GDM1 (cell line): ENCODE measurements at regions not wholly inside any gene's neighbourhood (a gene's known extent, or its start where the extent isn't known, plus 50 kb on each side); places are given as distances from the start of the nearest gene placed in this dataset.

Source experiments
- DNase-seq: peaks from one replicate; lab custom pipeline; 2025; lab: John Stamatoyannopoulos, UW

DNA sequence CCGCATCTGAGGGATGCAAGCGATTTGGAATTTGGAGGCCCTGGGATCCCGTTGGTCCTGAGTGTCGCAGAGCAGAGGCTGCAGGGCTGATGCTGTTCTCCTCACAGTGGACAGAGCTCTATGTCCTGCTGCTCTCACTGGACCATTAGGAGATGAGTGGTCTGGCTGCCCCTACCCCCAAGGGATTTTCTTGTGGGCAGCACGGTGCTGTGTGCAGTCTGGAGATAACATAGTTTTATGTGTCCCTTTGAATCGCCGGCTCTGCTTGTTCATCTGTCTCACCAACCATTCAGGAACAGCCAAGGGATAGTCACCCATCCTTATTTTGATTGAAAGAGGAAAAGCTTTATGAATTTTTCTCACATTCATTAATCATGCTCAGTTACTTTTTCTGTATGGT is 49.9 kb downstream of the CHRM3 start:
- no peak for DNase-seq

DNA sequence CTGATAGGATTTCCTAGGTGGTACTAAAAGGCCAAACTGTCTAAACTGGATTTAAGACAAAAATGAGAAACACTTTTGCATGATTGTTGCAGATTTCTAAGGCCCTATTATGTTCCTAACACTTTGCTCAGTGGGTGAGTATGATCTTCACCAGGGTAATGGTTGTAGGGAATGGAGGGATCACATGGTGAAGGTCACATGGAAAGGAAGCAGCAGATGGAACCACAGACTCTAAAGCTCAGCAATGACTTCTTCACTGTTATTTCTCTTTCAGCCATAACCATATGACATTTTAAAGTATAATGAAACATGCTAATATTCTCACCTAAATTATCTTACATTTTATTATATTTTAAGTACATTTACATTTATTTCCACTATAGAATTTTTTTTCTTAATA is 51.5 kb downstream of the CHRM3 start:
- no peak for DNase-seq

DNA sequence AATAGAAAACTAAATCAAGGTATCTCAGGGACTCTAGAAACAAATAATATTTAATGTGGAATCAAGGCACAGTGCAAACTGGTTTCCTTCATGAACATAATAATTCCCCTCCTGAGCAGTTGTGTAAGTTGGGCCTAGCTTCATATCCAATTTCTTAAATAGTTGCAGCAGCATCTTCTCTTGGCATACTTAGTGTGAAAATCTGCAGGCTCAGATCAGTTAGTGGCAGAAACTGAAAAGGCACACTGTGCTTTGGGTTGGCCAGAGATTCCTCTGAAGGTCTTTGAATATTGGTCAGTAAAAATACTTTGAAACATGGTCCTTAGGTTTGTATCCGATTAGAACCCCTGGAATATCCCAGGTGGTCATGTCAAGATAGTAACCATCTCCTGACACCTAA is 52.5 kb downstream of the CHRM3 start:
- no peak for DNase-seq

DNA sequence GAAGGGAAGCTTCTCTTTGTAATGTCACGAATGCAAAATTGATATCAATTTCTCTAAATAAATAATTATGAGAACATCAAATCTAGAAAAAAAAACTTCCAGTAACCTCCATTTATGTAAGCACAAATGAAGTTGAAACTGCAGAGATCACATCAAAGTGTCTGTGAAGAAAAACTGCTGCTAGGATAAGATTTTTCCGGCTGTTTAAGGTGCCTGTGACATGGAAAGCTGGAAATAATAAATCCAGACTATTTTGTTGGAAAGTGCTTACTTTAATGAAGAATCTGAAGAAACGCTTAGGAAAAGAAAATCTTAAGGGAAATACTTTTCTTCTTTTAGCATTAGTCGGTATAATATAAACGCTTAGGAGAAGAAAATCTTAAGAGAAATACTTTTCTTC is 57.0 kb downstream of the CHRM3 start:
- no peak for DNase-seq

DNA sequence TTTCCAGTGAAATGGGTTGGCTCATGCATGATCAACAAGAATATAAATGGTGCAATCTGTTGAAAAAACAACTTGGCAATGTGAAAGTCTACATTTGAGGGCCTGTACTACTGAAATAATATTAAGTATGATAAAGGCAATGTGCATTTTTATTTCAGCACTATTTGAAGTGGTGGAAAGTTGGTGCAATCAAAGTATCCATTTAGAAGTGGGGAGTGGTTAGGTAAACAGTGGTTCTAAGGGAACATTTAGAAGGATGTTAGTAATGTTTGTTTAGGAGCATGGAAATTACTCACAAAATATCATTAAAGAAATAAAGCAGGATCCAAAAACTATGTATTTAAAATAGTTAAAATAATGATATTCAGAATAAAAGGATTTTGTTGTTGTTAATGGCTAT is 60.2 kb downstream of the CHRM3 start:
- no peak for DNase-seq

DNA sequence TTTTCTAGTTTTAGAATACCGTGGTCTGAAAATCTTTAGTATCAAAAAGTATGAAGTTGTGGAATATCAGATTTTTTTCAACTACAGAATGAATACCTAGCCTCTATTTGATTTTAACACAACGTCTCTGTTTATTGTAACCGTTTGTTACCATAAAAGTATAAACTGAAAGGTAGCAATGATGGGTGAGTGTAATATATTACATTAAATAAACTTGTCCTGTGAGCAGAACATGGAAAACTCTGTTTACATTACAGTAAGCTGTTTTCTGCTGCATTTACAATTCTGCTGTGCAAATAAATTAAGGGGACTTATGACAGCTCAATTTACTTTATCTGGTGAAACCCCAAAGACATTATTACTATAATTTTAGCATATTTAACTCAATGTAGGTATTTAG is 62.5 kb downstream of the CHRM3 start:
- no peak for DNase-seq

DNA sequence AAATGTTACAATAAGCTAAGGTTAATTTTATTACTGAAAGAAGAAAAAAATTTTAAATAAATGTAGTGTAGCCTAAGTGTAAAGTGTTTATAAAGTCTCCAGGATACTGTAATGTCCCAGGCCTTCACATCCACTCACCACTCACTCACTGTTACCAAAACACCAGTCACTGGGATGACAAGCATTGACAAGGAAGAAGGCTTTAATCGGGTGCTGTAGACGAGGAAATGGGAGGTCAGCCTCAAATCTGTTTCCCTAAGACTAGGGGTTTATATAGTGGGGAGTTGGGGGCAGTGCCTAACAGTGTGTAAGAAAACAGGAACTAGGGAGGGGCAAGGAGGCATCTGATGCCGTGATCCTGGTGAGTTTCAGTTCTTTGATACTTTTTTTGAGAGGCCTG is 69.4 kb downstream of the CHRM3 start:
- no peak for DNase-seq

DNA sequence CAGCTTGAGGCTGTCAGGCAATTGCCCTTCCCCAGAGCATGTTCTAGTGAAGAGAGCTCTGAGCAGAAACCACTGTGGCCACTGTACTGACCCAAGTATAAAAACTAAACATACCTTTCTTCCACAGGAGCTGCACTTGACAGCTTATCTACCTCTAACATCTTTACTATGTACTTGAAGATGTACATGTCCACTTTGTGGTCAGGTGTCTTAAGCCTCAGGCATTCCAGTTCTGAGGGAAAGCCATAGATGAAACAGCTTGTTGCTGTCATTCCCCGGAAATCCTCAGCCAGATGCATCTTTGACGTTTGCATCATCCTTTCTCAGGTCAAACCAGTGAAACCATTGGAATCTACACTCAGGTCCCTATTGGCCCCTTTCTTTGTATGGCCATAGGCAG is 70.4 kb downstream of the CHRM3 start:
- DNase-seq: no peak

DNA sequence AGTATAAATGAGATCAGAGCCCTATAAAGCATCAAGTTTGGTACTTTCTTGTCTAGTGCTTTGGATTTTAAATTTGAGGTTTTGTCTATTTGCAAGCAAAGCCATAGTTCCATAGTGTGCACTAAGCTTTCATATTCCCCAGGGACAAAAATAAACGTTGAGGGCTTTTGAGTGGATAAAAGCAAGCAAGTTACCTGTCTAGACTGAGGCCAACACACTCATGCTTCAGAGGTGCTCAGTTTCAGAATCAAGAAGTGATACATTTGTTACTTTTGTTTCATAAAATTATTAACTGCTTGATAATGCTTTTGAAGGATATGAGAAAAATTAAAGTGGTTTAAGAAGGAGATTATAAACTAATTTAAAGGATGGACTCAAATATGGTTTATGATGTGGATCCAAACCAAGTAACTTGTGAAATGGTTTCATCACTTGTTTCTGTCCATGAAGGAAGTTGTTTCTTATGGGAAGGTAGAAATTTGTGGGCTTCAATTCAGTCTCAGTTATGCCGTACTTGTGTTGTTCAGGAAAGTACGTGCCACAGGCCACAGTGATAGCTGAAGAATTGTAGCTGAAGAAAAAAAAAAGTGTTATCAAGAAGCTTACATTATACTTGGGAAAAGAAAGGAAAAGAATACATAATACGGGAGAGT is 71.2 kb downstream of the CHRM3 start:
- DNase-seq: no peak

DNA sequence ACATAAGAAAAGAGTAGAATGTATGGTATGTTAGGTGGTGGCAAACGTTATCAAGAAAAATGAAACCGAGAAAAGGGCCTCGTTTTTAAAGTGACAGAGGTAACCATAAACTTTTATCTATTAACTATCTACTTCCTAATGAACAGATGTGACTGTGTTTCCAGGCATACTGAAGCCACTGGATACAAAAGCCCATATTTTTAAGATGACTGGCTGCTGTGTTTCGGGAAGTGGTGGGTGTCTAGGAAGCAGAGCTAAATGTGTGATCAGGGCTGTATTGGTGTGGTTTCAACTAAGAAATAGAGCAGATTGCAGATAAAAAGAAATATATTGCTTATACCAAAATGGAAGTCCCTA is 71.8 kb downstream of the CHRM3 start:
- no peak for DNase-seq

DNA sequence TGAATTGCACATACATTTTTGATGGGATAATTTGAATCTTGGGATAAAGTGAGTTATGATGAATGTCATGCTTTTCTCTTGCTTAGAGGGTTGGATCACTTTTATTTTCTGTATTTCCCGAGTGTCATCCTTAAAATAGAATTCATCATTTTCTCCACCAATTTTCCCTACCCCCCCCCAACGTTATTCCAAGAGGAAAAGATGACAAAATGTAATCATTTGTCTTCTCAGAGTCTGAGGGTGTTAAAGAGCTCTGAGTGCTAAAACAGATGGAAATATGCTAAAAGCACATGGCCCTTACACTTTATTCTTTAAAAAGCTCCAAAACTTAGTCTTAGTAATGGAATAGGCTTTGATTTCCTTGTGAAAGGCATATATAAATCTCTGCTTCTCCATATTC is 81.4 kb downstream of the CHRM3 start:
- no peak for DNase-seq

DNA sequence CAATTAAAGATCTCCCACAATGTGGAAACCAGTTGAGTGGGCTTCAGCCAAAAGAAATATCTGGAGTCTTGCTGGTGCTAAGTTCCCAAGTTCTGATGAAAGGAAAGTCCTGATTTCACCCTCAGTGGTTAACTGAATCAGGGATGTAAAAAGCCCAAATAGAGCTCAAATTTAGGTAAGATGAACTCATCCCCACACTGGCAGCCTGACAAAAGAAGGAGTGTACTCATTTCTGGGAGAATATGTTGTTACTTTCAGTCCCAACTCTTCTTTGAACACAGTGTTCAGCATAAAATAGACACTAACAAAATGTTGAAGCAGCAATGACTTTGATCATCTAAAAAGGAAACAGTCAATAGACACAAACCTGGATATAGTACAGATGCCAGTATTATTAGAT is 91.7 kb downstream of the CHRM3 start:
- DNase-seq: no peak

DNA sequence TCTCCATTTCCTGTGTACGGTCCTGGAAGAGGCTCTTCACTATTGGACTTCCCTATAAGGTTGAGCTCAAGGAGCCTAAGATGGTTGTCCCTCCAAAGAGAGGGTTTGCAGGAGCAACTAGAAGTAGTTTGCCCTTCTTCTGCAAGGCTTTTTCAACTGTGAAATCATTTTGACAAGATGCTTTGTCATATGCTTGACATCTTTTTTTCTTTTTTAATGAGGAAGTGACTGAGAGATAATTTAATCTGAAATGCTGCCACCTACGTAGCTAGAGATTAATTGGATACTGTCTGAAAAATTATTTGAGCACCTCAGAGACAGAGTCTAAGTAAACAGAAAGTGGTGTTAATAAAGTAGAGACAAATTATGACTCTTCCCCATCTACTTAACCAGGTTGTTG is 97.0 kb downstream of the CHRM3 start:
- no peak for DNase-seq

DNA sequence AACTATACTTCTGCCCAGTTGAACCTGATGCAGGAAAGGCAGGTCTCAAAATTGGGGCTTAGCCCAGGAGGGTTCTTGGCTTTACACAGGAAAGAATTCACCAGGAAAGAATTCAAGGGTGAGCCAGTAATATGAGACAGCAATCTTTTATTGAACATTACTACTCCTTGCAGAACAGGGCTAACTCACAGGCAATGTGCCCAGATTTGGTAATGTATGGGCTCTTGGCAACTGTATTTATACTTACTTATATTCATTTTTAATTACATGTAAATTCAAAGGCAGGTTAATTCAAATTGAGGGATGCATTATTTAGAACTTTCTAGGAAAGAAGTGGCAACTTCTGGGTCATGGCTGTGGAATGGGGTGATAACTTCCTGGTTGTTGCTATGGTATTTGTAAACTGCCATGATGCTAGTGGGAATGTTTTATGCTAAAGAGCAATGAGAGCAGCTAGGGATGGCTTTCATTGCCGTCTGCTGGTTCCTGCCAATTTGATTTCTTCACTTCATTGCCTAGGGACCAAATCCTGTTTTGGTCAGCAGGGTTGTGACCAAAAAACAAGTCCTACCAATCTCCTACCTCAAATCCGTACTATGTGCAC is 107.5 kb downstream of the CHRM3 start:
- DNase-seq: no peak

DNA sequence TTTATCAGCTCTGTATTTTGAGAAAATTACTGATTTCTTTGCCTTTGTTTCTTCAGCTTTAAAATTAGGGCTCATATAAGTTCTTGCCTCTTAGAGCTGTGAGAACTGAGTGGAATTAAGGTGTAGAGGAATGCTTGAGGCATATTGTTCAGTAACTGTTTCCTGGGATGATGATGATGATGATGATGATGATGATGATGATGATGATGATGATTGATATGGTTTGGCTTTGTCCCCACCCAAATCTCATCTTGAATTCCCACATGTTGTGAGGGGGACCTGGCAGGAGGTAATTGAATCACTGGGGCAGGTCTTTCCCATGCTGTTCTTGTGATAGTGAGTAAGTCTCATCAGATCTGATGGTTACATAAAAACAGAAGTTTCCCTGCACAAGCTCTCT is 118.7 kb downstream of the CHRM3 start:
- DNase-seq: no peak

DNA sequence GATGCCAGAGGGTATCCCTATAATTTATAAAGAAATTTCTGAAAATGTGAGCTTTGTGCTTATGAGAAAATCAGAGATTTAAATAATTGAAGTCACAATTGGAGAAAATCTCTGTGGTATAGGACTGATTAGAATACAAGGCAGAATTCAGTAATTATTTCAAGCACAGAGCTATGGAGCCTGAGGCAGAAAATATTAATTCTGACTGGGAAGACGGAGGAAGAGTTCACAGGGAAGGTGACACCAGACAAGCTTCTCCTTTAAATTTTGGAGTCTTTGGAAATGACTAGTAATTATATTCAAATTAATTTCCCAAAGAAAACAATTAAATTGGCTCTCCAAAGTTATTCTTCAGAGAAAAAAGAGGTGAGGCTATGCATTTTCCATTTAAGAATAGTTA is 121.5 kb downstream of the CHRM3 start:
- no peak for DNase-seq

DNA sequence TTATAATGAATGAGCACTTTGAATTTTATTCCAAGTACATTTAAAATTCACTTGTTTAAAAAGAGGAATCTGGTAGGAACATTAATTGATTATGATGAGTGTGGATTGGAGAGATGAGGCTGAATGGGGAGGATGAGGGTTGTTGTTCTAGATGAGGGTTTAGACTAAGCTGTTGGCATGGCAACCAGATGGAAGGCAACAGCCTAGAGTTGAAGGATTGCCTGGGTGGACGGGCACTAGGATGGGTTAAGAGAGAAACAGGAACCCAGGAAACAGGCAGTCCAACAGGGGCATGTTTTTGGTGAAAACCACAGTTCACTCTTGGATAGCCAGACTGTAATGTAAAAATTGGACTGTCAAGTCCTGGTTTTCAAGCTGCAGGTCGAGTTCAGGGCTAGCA is 125.5 kb downstream of the CHRM3 start:
- no peak for DNase-seq

DNA sequence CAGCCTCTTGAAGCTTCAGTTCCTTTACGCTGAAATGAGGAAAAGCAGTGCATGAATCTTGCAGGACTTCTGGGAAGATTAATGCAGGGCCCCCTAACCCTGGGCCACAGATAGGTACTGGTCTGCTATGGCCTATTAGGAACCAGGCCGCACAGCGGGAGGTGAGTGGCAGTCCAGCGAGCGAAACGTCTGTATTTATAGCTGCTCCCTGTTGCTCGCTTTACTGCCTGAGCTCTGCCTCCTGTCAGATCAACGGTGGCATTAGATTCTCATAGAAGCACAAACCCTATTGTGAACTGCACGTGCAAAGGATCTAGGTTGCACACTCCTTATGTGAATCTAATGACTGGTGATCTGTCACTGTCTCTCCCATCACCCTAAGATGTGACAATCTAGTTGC is 130.2 kb downstream of the CHRM3 start:
- DNase-seq: no peak

DNA sequence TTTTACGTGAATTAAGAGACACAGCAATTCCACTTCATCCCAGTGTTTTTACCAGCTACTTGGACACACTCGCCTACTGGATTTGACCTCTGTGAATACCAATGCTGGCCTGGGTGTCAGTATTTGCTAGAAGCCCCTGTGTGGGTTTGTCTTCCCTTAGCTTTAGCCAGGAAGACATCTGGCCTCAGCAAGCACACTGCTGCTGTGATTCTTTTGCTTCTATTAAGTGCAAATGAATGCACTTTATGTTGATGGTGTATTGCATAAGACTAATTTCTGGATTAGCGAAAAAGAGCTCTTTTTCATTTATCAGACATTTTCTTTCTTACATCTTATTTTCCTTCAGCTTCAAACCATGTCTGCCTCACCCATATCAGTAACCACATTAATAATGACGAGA is 140.0 kb downstream of the CHRM3 start:
- no peak for DNase-seq

DNA sequence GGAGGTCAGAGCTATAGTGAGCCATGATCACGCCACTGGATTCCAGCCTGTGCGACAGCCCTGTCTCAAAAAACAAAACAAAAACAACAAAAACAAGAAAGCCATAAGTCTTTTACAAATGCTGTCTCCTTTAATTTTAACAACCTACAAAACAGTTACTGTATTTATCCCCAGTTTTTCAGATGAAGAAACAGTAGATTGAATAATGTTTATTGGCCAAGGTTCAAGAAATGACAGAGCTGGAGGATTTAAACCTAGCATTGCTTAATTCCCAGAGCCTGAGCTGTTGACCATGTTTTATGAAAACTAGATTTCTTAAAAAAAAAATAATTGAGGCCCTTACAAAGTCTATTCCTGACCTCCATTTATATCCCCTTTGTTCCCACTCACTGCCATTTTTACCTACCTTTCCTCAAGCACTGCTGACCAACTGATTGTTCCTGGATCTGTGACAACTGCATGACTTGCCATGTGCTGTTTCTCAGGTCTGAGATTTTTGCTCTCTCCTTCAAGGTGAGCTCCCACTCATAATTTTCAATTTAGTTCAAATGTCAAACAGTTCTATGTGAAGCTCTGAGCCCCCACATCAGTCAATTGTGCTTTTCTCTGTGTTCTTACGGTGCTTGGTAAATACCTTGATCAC is 140.8 kb downstream of the CHRM3 start:
- no peak for DNase-seq

DNA sequence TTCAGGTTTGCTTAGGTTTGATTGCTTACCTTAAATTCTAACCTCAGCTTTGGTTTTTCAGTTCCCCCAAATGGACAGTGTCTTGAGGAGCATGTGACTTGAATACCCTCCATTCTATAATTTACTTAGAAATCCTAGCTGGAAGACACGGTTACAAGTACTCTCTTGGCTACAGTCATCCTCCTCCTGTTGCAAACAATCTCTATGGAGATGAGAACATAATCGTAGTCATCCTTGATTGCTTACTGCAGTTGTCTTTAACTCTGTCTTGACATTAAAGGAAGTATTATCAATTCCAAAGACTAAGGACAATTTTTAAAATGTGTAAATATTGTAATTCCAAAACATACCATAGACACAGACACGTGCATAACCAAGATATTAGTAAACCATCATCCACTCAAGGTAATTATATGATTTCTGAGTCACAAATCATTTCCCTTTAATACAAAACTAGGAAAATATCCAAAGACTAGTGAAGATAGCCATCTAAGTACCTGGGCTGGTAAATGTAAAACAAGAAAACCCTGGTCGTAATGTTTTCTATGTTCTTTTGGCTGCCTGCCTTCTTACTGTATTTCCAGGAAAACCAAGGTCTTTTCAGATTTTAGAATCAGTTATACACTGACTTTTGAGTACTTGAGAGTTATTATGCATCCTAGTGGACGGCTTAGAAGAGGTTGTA is 149.9 kb downstream of the CHRM3 start:
- DNase-seq: no peak

DNA sequence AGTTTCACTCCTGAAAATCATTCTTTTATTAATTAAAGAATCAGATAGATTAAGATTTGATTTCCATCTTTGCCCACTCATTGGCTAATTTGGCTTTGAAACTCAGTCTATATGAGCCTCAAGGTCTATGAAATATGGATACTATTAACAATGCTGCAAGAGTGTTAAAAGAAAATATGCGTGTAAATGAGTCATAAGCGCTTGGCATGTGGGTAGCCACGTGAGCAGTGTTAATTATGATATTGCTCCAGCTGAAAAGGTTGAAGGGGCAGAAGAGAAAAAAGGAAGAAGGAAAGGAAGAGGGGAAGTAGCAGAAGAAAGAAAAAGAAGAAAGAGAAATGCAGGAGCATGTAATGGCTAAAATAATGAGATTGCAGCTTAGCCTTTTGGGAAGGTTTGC is 151.4 kb downstream of the CHRM3 start:
- no peak for DNase-seq

DNA sequence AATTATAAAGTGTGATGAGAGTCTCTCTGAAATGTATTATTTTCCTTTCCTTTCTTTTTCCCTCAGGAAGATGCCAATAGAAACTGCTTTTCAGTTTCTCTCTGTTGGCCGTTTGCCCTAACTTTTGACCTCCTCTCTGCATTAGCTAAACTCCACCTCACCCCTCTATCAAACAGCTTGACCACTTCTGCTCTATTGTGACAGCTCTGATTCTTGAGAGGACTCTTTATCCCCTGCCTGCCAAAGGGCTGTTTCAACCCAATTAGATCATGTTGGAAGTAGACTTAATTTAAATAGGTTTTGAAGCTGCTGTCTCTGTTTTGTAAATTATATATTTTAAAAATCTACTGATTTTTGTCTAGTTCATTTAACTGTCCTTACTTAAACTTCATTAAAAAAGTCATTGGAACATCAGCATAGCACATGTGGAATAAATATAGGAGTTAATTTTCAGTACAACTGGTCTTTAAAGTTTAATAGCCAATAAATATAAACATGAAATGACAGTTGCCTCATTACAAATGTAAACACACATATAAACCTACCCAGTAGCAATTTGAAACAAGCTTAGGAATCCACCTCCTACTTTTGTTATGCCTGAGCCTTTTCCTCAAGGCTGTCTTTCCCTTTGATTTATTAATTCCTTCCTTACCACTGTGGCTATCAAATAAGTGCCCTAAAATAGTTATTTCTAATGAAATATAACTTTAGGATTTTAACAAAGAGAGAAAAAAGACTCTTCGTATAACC is 152.0 kb downstream of the CHRM3 start:
- DNase-seq: no peak
